HG03095 (cell line): ENCODE measurements at regions not wholly inside any gene's neighbourhood (a gene's known extent, or its start where the extent isn't known, plus 50 kb on each side); places are given as distances from the start of the nearest gene placed in this dataset.
"Not testable (repeated sequence)": the region's sequence is repeated elsewhere in the genome, so short reads cannot be mapped to it uniquely, and the experiment has no call there.

Experiments used
- ATAC-seq: cut with Tn5 transposase; IDR thresholded peaks from one replicate; pipeline ENCODE4 v1.9.1; 2021; ENCODE audit warnings: moderate library complexity; ENCODE audit not compliant: unreplicated experiment

- ATAC-seq = not testable (repeated sequence)
These were observed 61.7 kb downstream of the RHOU start for GRCh38 chr1:228796945-228797344.

- ATAC-seq = no peak
These were observed 62.8 kb downstream of the RHOU start for GRCh38 chr1:228798035-228798434.

- no peak for ATAC-seq
These were observed 63.3 kb downstream of the RHOU start for GRCh38 chr1:228798548-228798947.

DNA sequence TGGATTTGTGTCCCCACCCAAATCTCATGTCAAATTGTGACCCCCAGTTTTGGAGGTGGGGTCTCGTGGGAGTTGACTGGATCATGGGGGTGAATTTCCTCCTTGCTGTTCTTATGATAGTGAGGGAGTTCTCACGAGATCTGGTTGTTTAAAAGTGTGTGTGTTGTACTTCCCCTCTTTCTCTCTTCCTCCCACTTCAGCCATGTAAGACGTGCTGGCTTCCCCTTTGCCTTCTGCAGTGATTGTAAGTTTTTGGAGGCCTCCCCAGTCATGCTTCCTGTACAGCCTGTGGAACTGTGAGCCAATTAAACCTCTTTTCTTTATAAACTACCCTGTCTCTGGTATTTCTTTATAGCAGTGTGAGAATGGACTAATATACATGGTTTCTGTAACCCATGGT, 64.6 kb downstream of the RHOU start:
- ATAC-seq = no peak

- ATAC-seq = no peak
These were observed 65.8 kb downstream of the RHOU start for GRCh38 chr1:228801068-228801467.

GRCh38 chr1:228802386-228803220, 67.3 kb downstream of the RHOU start:
- no peak for ATAC-seq

DNA sequence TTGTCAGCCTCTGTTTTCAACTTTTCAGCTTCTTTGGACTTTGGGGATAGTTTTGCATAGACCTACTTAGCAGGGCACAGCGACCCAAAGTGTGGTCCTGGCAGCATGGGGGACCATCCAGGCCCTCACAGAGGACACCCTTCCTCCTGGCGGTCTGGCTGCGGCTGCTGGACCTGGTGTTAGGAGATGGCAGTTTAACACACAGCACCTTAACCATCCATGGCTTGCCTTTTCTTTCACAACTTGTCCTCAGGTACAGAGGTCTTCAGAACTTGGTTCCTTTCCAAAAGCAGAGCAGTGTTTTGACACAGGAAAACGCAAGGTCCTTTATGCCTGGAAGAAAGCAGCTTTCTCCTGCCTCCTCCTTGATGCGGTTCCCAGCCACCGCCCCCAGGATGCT, 68.1 kb downstream of the RHOU start:
- no peak for ATAC-seq

DNA sequence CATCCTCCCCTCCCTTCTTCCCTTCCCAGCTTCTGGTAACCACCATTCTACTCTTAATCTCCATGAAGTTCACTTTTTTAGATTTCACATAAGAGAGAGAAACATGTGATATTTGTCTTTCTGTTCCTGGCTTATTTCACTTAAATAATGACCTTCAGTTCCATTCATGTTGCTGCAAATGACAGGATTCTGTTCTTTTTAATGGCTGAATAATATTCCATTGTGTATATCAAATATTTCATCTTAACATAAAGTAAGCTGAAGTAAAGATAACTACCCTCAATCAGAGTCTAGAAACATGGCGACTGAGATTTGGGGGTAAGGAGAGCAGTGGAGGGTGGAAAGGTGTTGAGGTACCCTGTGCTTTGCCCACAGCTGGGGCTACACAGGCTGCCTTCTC, 68.9 kb downstream of the RHOU start:
- no peak for ATAC-seq

DNA sequence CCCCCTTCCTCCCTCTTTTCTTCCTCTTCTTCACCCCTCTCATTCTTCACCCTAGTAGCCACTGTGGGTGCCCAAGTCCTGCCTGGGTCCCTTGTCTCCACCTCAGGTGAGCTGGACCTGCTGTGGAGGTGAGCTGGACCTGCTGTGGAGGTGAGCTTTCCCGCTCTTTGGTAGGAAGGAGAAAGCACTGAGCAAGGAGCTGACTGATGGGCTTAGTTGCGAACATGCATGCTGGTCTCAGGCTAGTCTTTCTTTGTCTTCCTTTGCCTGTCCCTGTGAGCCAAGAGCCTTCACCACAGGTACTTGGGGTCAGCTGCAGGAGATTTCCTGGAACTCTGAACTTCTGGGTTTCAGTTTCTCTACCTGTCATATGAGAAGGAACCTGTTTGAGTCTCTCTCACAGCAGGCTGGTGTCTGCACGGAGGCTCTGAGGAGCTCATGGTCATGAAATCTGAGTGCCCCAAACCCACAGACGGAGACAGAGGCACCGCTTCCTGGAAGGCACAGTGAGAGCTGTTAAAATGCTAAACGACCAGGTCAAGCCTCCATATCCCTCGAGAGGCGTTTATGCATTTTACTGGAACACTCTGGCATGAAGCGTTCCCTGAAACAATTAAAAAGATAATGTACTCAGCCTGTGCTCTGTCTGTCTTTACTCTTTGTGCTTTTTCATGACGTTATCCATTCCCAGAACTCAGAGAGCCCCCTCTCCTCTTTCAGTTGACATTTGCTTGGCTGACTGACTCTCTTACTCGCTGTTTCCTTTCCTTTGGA, 69.5 kb downstream of the RHOU start:
- no peak for ATAC-seq

- ATAC-seq = no peak
These were observed 72.8 kb downstream of the RHOU start for GRCh38 chr1:228807904-228808605.

- no peak for ATAC-seq
These were observed 74.5 kb downstream of the RHOU start for GRCh38 chr1:228809621-228810394.

GRCh38 chr1:228810395-228810758, 75.1 kb downstream of the RHOU start:
- ATAC-seq = no peak

DNA sequence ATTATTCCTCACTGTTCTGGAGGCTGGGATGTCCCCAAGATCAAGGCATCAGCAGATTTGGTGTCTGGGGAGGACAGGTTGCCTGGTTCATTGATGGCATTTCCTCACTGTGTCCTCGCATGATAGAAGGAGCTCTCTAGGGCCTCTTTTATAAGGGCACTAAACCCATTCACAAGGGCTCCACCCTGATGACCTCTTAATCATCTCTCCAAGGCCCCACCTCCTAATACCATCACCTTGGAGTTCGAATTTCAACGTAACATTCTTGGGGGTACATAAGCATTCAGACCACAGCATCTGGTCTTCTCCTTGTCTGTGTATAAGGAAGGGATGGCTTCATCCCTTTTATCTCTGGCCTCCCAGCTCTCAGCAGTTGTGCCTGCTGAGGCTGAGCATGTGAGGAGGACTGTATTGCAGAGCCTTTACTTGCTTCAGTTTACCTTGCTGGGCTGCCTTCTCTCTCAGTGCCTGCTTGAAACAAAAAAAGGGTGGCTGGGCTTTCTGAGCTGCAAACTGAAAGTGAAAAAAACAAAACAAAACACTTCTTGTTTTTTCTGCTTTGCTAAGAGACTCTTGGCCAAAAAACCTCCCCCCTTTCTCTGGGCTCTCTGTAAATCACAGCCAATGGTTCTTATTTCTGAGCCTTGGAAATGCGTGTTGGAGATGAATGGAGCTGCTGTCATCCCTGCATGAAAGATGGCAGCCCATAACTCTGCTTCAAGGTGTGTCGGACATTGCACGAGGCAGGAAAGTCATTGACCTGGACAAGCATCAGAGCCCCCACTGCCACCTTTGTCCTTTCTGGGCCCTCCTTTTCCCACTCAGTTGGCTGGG, 75.8 kb downstream of the RHOU start:
- ATAC-seq = no peak

GRCh38 chr1:228811712-228812305, 76.5 kb downstream of the RHOU start:
- no peak for ATAC-seq

GRCh38 chr1:228812961-228813360, 77.7 kb downstream of the RHOU start:
- no peak for ATAC-seq

- ATAC-seq = no peak
These were observed 78.9 kb downstream of the RHOU start for GRCh38 chr1:228814176-228814575.

- no peak for ATAC-seq
These were observed 83.0 kb downstream of the RHOU start for GRCh38 chr1:228818296-228818695.

DNA sequence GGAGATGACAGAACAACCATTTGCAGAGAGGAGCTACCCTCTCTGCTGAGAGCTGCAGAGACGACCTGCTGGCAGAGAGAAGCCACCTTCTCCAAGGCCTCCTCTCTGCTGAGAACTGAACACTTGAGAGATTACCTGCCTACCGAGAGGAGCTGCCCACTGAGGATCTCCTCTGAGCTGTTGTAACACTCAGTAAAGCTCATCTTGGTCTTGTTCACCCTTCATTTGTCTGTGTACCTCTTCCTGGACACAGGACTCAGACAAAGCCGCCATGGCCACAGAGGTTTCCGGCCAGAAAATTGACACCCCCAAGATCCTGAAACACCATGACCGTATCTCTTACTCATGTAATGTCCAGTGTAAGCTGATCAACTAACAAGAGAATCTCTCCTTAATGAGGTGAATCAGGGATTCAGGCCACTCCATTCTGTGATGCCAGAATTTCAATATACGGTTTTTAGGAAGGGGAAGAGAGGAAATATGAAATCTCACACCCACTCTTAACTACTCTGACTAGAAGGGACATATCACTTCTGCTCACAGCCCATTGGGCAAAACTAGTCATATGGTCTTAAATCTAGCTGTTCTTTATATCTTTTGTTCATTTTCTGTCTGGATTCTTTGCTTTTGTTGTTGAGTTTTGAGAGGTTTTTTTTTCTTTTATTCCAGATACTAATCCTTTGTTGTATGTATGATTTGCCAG, 83.8 kb downstream of the RHOU start:
- no peak for ATAC-seq

DNA sequence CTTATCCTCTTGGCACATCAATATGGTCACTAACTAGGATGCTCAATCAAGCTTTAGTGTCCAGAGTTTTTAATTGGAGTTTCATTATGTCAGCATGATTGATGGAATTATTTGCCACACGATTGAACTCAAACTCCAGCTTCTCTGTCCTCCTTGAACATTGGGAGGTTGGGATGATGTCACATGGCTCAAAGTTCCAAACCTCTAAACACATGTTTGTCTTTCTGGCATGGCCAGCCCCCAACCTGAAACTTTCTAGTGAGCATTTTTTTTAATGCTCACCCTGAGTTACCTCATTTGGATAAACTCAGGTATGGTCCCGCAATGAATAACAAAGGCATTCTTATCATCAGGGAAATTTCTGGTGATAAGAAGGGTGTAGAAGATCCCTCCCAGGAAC, 86.0 kb downstream of the RHOU start:
- no peak for ATAC-seq
